Transverse colon (tissue), 3 donors: ENCODE measurements at regions not wholly inside any gene's neighbourhood (a gene's known extent, or its start where the extent isn't known, plus 50 kb on each side); places are given as distances from the start of the nearest gene placed in this dataset.

Source experiments
- CTCF ChIP-seq, 5 experiments: fragments of 200-600 bp in 3 of 5; fragments of 450-650 bp in 2 of 5; sonication (generic) in 3 of 5; IDR thresholded peaks; 1 replicate in 2 of 5; 2 replicates in 3 of 5; pipeline ENCODE4 v1.5.1; 2016 to 2017; ENCODE audit warnings: antibody characterized with exemption in 5 of 5, inconsistent platforms in 3 of 5, mild to moderate bottlenecking in 2 of 5, moderate library complexity in 1 of 5
- POLR2A ChIP-seq: fragments of 450-650 bp; IDR thresholded peaks from one replicate; pipeline ENCODE4 v1.6.1; 2016; ENCODE audit warnings: antibody characterized with exemption, mild to moderate bottlenecking, moderate library complexity

GRCh38 chr1:48120621-48121020, 101.9 kb upstream of the SLC5A9 start:
- no peak for TF ChIP-seq CTCF (IDR thresholded peaks at IDR 0.05)
- no peak for TF ChIP-seq POLR2A
